GM18508 (cell line): ENCODE measurements at regions not wholly inside any gene's neighbourhood (a gene's known extent, or its start where the extent isn't known, plus 50 kb on each side); places are given as distances from the start of the nearest gene placed in this dataset.

Source experiments
- ATAC-seq: cut with Tn5 transposase; IDR thresholded peaks from one replicate; pipeline ENCODE4 v1.9.1; 2021; ENCODE audit warnings: moderate number of reproducible peaks; ENCODE audit not compliant: insufficient read depth, unreplicated experiment

GRCh38 chrX:78496483-78496882, 162.6 kb downstream of the RTL3 start:
- no peak for ATAC-seq

GRCh38 chrX:78493180-78493579, 165.8 kb upstream of the CYSLTR1 start:
- ATAC-seq = no peak

GRCh38 chrX:78476701-78477100, 149.3 kb upstream of the CYSLTR1 start:
- ATAC-seq = no peak

GRCh38 chrX:78456909-78457308, 129.5 kb upstream of the CYSLTR1 start:
- no peak for ATAC-seq

- no peak for ATAC-seq
These were observed 128.5 kb upstream of the CYSLTR1 start for GRCh38 chrX:78455901-78456300.

- ATAC-seq = no peak
These were observed 124.9 kb upstream of the CYSLTR1 start for GRCh38 chrX:78452356-78452755.

- no peak for ATAC-seq
These were observed 110.2 kb upstream of the CYSLTR1 start for GRCh38 chrX:78437621-78438020.

GRCh38 chrX:78429172-78429571, 101.8 kb upstream of the CYSLTR1 start:
- ATAC-seq = no peak

- no peak for ATAC-seq
These were observed 61.3 kb upstream of the CYSLTR1 start for GRCh38 chrX:78388663-78389062.

GRCh38 chrX:78387364-78387763, 60.0 kb upstream of the CYSLTR1 start:
- ATAC-seq = no peak

- ATAC-seq = no peak
These were observed 57.1 kb upstream of the CYSLTR1 start for GRCh38 chrX:78384486-78384885.

GRCh38 chrX:78383594-78383993, 56.2 kb upstream of the CYSLTR1 start:
- ATAC-seq = no peak

GRCh38 chrX:78378476-78379115, 51.2 kb upstream of the CYSLTR1 start:
- no peak for ATAC-seq
